IPS DF 19.7 (cell line): ENCODE measurements at regions not wholly inside any gene's neighbourhood (a gene's known extent, or its start where the extent isn't known, plus 50 kb on each side); places are given as distances from the start of the nearest gene placed in this dataset.

Source experiments
- DNase-seq: peaks from one replicate; pipeline ENCODE4 v3.0.0-alpha.2; 2013; ENCODE audit warnings: low read depth, low spot score

DNA sequence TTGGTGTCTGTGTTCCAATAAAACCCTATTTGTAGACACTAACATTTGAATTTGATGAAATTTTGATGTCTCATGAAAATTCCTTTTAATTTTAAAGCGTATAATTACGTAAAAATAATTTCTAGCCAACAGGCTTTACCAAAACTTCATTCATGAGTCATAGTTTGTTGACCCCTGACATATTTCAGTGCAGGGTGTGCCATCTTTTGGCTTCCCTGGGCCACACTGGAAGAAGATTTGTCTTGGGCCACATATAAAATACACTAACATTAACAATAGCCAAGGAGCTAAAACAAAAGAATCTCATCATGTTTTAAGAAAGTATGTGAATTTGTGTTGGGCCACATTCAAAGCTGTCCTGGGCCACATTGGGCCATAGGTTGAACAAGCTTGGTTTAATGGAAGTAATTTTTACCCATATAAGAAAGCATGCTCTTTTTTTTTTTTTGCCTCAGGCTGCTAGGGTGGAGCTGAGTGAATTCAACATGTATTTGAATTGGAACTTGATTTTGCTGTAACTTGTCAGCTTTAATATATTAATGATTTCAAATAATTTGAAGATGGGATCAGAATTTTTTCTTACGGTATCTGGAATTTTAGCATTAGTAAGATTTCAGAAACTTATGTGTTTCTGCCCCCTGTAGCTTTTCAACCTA, 267.7 kb upstream of the RGS18 start:
- no peak for DNase-seq

DNA sequence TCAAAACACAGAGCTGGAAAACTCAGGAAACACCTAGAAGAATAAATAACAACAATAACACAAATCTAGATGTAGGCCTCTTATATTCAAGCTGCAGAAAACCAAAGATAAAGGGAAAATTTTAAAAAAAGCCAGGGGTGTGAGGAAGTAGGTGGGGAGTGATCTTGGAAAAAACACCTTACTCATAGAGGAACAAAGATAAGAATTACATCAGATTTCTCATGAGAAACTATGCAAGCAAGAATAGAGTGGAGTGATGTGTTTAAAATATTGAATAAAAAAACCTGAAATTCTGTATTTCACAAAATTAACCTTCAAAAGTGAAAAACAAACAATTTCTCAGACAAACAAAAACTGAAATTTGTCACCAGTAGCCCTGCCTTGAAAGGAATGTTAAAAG, 265.5 kb upstream of the RGS18 start:
- DNase-seq, result no peak

DNA sequence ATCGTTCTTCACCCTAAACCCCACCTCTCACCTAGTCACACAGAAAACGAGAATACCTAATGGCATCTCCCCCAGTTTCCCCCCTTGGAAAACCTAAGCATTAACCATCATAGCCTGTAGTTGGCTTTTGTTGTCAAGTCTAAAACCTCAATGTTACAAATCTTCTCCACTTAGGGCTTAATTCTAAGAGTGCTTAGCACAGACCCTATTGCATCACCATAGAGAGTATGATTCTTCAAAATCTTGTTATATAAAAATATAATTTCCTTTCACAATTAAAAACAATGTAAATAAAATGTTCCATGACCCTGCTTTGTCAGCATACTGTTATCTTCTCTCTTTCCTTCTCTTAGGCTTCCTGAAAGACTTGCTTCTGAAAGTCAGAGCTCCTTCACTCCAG, 263.2 kb upstream of the RGS18 start:
- no peak for DNase-seq

DNA sequence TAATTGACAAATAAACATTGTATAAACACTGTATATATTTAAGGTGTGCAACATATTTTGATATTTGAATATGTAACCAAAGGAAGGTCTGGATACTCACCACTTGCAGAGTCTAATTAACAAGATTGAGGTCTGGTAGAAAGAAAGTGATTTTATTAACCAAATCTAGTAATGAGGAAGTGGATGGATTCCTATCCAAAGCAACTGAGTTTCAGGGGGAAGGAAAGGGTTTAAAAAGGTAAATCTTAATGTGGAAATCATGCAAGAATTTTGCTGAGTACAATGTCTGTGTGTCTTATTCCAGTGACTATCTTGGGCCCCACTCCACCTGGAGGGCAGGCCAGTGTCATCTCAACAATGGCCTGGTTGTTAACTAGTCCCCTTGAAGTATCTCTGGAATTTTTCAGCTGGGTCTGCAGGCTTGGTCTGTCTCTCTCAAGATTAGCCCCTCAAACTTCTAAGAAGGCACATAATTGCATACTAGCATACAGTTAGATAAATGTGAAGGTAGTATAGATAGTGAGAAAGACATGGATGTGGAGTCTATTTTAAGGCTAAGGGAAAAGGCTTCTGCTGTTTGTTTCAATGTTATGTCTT, 262.7 kb upstream of the RGS18 start:
- no peak for DNase-seq

DNA sequence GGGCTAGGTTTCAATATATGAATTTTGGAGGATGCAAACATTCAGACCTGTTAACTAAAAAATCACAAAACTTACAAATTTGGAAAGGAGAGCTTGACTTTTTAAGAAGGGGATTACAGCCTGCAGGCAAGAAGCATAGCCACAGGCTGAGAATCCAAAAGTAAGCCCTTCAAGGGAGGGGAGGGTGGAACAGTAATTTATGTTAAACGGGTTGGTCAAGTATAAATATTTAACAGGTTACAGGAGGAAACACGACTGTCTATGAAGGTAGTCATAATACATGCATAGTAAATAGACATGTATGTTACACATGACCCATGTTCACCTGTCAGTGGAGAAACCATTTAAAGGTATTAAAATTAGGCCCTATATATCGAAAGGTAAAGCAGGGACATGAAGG, 261.1 kb upstream of the RGS18 start:
- no peak for DNase-seq

DNA sequence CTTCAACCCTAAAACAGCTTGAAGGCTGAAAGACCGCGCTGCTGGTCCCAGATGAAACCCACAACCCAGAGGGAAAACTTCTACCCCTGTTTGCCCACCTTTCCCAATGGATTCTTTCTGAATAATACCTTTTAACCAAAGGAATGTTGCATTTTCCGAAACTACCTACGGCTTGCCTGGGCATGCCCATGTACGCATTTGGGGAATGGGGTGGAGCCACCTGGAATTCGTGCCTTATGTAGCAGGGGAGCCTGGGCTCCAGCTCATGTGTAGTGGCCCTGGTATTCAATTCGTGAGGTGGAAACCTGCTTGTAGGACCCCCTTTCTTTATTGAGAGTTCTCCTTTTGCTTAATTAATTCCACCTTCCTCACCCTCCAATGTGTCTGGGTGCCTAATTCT, 256.6 kb upstream of the RGS18 start:
- no peak for DNase-seq

DNA sequence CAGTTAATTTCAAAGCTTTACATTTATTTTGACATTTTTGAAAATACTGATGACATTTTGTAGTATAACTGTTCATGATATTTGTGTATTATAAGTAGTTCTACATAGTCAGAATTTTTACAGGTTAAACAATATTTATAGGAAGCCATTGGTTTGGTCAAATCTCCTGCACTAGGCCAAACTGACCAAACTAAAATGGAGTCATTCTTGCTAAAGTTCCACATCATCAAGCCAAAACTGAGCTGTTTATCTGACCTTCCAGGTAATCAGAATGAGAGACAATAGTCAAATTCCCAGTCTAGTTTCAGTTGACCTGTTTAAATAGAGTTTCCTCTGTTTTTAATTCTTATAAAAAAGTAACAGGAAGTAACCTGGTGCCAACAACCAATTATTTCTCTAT, 253.3 kb upstream of the RGS18 start:
- no peak for DNase-seq

DNA sequence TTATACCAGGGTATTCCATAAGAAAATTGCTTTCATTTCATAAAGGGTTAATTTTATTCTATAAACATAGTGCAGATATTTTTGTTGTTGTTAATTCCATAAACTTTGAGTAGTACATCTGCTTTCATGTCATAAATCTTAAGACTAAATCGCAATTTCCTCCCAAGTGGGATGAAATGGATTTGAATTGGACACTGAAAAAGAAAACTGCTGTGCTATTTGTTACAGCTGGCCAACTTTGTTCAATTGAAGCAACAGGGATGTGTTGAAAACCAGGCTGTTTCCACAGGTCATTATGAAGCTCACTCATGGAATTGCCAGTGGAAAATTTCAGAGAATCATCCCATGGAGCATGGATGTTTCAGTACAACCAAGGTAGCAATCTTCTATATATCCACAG, 252.5 kb upstream of the RGS18 start:
- DNase-seq, result no peak

DNA sequence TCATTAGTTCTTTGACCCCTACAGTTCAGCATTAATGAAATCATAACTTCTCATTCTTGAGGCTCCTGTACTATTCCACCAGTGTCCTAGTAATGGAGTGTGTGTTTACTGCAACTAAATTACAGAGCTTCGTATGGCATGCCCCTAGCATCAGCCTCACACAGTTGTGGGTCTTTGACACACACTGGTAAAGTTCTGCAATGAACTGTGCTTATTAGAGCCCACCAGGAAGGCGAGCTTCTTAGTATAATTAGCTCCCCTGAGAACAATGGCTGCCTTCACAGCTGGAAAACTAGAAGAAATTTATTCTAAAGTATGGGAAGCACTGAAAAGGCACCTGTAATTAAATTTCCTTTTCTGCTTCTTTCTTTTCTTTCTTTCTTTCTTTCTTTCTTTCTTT, 251.1 kb upstream of the RGS18 start:
- no peak for DNase-seq

DNA sequence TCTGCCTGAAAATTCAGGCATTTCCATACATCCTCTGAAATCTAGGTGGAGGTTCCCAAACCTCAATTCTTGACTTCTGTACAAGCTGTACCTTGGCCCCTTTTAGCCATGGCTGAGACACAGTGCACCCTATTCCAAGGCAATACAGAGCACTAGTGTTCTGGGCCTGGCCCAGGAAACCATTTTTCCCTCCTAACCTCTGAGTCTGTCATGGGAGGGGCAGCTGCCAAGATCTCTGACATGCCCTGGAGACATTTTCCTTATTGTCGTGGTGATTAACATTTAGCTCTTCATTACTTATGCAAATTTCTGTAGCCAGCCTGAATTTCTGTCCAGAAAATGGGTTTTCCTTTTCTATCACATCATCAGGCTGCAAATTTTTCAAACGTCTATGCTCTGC, 248.0 kb upstream of the RGS18 start:
- DNase-seq, result no peak

DNA sequence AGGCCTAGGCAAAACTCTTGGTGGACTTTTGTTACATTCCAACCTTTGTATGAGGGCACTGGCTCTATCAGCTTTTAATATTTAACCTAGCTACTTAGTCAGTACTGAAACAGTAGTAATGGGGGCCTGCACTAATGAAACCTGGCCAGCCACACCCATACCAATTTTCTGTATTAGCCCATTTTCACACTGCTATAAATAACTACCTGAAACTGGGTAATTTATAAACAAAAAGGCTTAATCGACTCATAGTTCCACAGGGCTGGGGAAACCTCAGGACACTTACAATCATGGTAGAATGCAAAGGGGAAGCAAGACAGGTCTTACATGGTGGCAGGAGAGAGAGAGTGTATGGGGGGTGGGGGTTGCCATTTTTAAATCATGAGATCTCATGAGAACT, 245.7 kb upstream of the RGS18 start:
- DNase-seq, result no peak

DNA sequence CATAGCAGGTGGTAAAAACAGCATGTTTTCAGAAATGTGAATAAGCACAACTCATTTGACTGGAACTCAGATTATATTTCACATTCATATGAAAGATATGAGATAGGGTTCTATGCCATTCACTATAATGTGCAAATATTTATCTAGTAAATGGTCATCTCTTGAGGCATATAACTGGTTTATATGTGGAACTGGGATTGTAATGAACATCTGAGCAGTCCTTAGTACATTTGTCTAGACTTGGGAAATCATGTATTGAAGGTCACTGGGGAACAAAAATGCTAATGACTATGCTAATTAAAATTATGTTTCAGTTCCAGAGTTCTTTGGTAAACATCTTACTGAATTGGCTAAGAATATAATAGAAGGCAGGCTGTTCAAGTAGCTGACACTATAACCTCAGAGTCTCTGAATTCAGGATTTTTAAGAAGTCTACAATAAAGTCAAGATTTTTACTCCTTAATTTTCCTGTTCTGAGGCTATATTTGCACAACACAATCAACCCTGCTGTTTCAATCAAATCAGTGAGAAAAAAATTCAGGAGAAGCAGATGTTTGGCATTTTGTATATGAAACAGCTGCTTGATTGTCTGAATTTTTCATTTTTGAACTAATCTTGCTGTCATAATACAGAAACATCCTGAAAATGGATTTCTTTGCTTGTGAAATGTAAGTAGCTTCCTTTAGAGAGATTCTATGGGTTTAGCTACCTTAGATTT, 244.8 kb upstream of the RGS18 start:
- no peak for DNase-seq

DNA sequence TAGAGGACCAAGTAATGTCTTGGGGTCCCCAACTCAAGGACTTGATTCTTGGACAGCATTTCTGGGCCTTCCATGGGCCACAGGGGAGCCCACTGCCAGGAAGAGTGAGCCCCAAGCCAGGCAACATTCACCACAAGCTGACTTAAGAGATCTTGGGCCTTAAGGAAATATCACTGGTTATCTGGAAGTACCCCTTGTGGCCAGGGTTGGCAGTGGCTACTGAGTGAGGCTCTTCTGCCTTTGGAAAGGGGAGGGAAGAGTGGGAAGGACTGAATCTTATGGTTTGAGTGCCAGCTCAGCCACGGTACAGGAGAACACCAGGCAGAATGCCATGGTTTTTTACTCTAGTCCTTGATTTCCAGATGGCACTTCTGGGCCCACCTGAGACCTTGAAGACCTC, 228.9 kb upstream of the RGS18 start:
- DNase-seq, result no peak

DNA sequence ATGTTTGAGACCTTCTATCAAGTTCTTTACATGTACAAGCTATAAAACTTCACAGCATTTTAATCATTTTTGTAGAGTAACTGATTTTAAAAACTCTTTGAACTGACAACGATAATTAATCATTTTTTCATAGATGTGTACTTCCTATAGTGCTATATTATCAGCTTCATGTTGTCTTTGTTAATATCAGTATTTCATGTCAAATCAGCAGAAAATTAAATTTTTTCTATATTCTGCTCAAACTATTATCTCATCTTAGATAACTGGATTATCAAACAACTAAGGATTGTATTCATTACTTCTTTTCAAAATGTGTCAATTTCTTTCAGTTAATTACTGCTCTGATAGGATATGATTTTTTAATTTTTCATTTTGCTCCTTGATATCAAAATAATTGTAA, 214.6 kb upstream of the RGS18 start:
- DNase-seq, result no peak

DNA sequence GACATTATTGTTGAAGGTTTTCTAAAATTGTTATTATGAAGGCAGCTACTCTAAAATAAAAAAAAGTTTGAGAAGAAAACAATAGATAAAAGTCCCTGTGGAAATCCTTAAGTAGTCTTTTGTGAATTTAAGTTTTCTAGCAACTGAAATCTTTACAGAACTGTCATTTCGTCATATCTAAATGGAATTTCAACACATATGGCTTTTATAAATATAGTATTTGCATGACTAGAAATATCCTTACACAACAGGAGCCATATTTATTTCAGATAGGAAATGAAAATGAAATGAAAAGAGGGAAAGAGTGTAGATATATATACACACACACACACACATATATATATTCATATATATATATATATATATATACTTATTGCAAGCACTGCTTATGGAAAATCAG, 204.7 kb upstream of the RGS18 start:
- no peak for DNase-seq

DNA sequence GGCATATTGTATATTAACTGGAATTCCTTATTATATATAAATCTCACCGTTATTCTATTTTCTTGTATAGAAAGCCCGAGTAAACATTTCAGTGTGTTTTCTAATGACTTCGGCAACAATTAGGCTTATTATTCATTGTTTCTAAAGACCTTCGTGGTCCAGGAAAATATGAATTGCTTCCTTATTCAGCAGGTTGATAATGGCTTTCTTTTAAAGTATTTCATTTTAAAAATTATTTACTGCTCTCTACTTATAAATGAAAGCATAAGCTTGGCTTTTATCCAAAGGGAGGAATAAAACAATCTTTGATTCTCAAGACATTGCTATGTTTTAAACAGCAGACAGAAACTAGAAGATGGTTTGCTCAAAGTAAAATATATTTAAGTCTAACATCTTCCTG, 198.4 kb upstream of the RGS18 start:
- DNase-seq, result no peak

DNA sequence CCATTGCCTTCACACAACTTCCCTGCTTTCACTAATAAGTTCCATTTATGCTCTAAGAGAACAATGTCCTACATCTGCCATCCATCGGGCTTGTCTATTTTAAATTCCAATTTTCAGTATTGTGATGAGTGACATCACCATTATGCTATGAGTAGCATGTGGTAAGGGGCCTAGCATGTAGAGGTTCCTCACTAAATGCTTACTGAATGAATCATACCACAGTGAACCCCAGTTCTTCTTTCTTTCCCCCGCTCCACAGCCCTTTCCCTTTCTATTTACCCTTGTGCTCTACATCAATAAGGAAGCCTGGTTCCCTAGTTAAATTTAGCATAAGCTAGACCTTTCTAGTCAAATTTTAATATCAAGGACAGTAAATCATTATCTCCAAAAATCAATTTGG, 195.0 kb upstream of the RGS18 start:
- no peak for DNase-seq

DNA sequence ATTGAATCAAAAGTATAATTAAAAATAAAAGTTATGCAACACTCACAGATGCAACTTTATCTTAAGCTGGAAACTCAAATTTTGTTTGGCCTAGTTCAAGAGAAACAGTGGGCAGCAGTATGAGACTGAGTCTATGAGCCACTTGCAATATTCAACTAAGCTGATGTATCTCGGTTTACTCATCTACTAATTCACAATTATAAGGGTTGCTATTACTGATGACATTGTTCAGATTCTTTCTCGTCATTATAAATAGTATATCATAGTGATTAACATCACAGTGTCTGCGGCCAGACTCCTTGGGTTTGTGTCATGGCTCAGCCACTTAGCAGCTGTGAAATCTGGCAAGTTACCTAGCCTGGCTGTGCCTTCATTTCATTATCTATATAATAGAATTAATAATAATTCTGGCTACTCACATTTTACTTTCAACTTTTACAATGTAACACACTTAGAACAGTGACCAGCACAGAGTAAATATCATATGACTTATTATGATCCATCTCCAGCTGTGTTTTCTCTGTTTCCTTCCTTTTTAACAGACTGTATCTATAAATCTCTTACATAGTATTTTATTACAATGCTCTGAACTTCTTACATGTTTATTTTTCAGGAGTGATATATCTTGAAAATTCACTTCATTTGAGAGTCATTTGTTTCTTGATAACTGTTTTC, 194.3 kb upstream of the RGS18 start:
- DNase-seq, result no peak

DNA sequence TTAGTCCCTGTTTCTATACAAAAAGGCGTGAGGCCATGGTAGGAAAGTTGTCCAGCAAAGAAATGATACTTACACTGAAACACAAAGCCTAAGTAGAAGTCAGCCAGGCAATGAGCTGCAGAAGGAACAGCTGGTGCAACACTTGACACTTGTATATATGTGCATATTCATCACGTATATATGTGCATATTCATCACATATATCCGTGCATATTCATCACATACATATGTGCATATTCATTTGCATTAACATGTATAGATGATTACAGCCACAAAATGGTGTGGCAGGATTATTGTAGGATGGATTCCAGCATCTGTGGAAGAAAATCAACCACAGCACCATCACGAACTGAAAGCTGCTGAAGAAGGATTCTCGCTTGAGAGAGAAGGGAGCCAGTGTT, 189.0 kb upstream of the RGS18 start:
- DNase-seq, result no peak

DNA sequence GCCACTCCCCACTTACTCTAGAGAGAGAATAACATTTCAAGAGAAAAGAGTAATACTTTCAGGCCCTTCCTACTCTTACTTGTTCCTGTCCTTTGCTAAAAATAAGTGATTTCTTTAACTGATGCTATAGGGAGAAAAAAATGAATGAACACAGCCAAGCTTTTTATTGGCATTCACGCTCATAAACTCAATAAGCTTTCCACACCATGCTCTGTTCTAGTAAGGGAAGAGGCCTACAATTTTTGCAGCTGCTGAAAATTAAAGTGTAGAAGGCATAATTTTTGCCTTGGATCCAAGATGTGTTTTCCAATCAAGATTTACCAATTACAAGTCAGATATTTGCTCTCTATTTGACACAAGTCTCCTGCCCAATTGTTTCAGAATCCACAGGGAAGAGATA, 188.1 kb upstream of the RGS18 start:
- DNase-seq, result no peak

DNA sequence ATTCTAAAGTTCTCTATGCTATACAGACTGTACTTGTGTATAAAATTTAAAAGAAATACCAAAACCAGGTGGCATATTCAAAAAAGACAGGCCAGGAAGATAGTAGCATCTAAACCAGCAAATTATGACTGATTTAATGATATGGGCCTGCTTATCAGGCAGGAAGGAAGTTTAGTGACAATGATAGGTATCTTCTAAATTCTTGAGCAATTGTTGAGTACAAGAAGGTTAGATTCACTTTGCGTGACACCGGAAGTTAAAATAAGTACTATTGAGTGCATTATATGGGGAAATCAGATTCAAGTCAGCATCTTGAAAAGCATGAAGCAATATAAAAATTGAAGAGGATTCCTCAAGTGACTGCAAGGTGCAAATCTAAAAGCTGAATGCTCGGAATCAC, 186.8 kb upstream of the RGS18 start:
- no peak for DNase-seq

DNA sequence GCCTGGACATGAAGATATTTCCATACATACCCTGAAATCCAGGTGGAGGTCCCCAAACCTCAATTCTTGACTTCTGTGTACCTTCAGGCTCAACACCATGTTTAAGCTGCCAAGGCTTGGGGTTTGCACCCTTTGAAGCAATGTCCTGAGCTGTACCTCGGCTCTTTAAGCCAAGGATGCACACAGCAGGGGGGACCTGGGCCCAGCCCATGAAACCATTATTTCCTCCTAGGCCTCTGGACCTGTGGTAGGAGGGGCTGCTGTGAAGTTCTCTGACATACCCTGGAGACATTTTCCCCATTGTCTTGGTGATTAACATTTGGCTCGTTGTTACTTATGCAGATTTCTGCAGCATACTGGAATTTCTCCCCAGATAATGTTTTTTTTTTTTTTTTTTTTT, 184.3 kb upstream of the RGS18 start:
- no peak for DNase-seq
